SK-N-SH treated with all-trans-retinoic acid at 6 μM for 48 hours (cell line): ENCODE measurements at regions not wholly inside any gene's neighbourhood (a gene's known extent, or its start where the extent isn't known, plus 50 kb on each side); places are given as distances from the start of the nearest gene placed in this dataset.

ENCODE experiments used
- ATAC-seq: fragments of 200-7000 bp; cut with Tn5 transposase; 3 replicates; pipeline ENCODE4 v1.9.1; 2020; ENCODE audit warnings: mild to moderate bottlenecking, moderate library complexity
- ARNTL ChIP-seq: fragments of 450-650 bp; formaldehyde crosslinking; IDR thresholded peaks from 2 replicates; pipeline ENCODE4 v1.5.0; 2020; ENCODE audit warnings: low read depth, mild to moderate bottlenecking, moderate library complexity, borderline replicate concordance
- BACH2 ChIP-seq: fragments of 250-450 bp; sonication (Bioruptor Pico); IDR thresholded peaks from 2 replicates; pipeline ENCODE4 v1.9.0; 2021; ENCODE audit warnings: mild to moderate bottlenecking, borderline replicate concordance
- CREB5 ChIP-seq: fragments of 250-450 bp; sonication (Bioruptor Pico); IDR thresholded peaks from 2 replicates; pipeline ENCODE4 v1.5.1; 2020; ENCODE audit warnings: low read depth, mild to moderate bottlenecking, moderate library complexity
- CSDC2 ChIP-seq: fragments of 250-450 bp; sonication (Bioruptor Pico); IDR thresholded peaks from 2 replicates; pipeline ENCODE4 v1.5.0; 2020; ENCODE audit warnings: mild to moderate bottlenecking, moderate library complexity
- ESRRG ChIP-seq: fragments of 250-450 bp; sonication (Bioruptor Pico); IDR thresholded peaks from 2 replicates; pipeline ENCODE4 v1.6.1; 2021; ENCODE audit warnings: mild to moderate bottlenecking
- GLIS3 ChIP-seq: fragments of 250-450 bp; sonication (Bioruptor Pico); IDR thresholded peaks from 2 replicates; pipeline ENCODE4 v1.5.0; 2020; ENCODE audit warnings: mild to moderate bottlenecking, moderate library complexity
- ISL1 ChIP-seq: fragments of 250-450 bp; sonication (Bioruptor Pico); IDR thresholded peaks from 2 replicates; pipeline ENCODE4 v2.1.2; 2022; ENCODE audit warnings: mild to moderate bottlenecking, moderate library complexity
- OSR1 ChIP-seq: fragments of 250-450 bp; sonication (Bioruptor Pico); IDR thresholded peaks from 2 replicates; pipeline ENCODE4 v1.8.0; 2022; ENCODE audit warnings: moderate library complexity, mild to moderate bottlenecking, inconsistent platforms
- PATZ1 ChIP-seq: fragments of 250-450 bp; sonication (Bioruptor Pico); IDR thresholded peaks from 2 replicates; pipeline ENCODE4 v1.8.0; 2020; ENCODE audit warnings: mild to moderate bottlenecking, moderate library complexity, borderline replicate concordance
- POU6F1 ChIP-seq: fragments of 250-450 bp; sonication (Bioruptor Pico); IDR thresholded peaks from 2 replicates; pipeline ENCODE4 v1.8.0; 2021; ENCODE audit warnings: low read depth, mild to moderate bottlenecking, moderate library complexity, borderline replicate concordance
- PPARA ChIP-seq: fragments of 250-450 bp; sonication (Bioruptor Pico); IDR thresholded peaks from 2 replicates; pipeline ENCODE4 v1.5.0; 2020; ENCODE audit warnings: mild to moderate bottlenecking, borderline replicate concordance
- RARB ChIP-seq: fragments of 250-450 bp; sonication (Bioruptor Pico); IDR thresholded peaks from 2 replicates; pipeline ENCODE4 v1.8.0; 2021; ENCODE audit warnings: mild to moderate bottlenecking, moderate library complexity
- SNAI2 ChIP-seq: fragments of 250-450 bp; sonication (Bioruptor Pico); IDR thresholded peaks from 2 replicates; pipeline ENCODE4 v1.5.0; 2020; ENCODE audit warnings: mild to moderate bottlenecking, moderate library complexity
- TCF4 ChIP-seq: fragments of 250-450 bp; sonication (Bioruptor Pico); IDR thresholded peaks from 2 replicates; pipeline ENCODE4 v1.8.0; 2021; ENCODE audit warnings: mild to moderate bottlenecking, moderate library complexity, borderline replicate concordance
- TOX ChIP-seq: fragments of 250-450 bp; sonication (Bioruptor Pico); IDR thresholded peaks from 2 replicates; pipeline ENCODE4 v1.8.0; 2021; ENCODE audit warnings: mild to moderate bottlenecking, moderate library complexity, borderline replicate concordance
- TSHZ2 ChIP-seq: fragments of 250-450 bp; sonication (Bioruptor Pico); IDR thresholded peaks from 2 replicates; pipeline ENCODE4 v1.5.0; 2020; ENCODE audit warnings: mild to moderate bottlenecking, moderate library complexity
- ZC3H10 ChIP-seq: fragments of 250-450 bp; sonication (Bioruptor Pico); IDR thresholded peaks from 2 replicates; pipeline ENCODE4 v1.5.1; 2021; ENCODE audit warnings: mild to moderate bottlenecking, moderate library complexity
- ZFP3 ChIP-seq: fragments of 250-450 bp; sonication (Bioruptor Pico); IDR thresholded peaks from 2 replicates; pipeline ENCODE4 v1.5.0; 2020; ENCODE audit warnings: mild to moderate bottlenecking, moderate library complexity
- ZFP30 ChIP-seq: fragments of 450-650 bp; formaldehyde crosslinking; IDR thresholded peaks from 2 replicates; pipeline ENCODE4 v1.5.0; 2022; ENCODE audit warnings: mild to moderate bottlenecking, moderate library complexity
- ZNF8 ChIP-seq: fragments of 450-650 bp; formaldehyde crosslinking; IDR thresholded peaks from 2 replicates; pipeline ENCODE4 v1.5.0; 2020; ENCODE audit warnings: mild to moderate bottlenecking, moderate library complexity

GRCh38 chr1:19569786-19570185 lies 74.3 kb upstream of the NBL1 start (continued):
- no peak for TF ChIP-seq PATZ1 (CRISPR knock-in tag)

- TF ChIP-seq ZFP30 (CRISPR knock-in tag) (no peak), POU6F1 (CRISPR knock-in tag) (no peak), TOX (CRISPR knock-in tag) (no peak), ARNTL (CRISPR knock-in tag) (no peak), ESRRG (CRISPR knock-in tag) (no peak), ISL1 (no peak), ZNF8 (CRISPR knock-in tag) (no peak), BACH2 (CRISPR knock-in tag) (no peak), SNAI2 (CRISPR knock-in tag) (no peak), OSR1 (CRISPR knock-in tag) (no peak)
- no peak for ATAC-seq
These were observed 77.1 kb upstream of the NBL1 start for GRCh38 chr1:19567041-19567440.

- TF ChIP-seq OSR1 (CRISPR knock-in tag) = no peak
- TF ChIP-seq RARB (CRISPR knock-in tag) = no peak
- TF ChIP-seq ZNF8 (CRISPR knock-in tag) = no peak
- TF ChIP-seq BACH2 (CRISPR knock-in tag) = no peak
- TF ChIP-seq ESRRG (CRISPR knock-in tag) = no peak
- TF ChIP-seq ZC3H10 (CRISPR knock-in tag) = no peak
- no peak for TF ChIP-seq TSHZ2 (CRISPR knock-in tag)
- TF ChIP-seq ZFP30 (CRISPR knock-in tag) = no peak
- TF ChIP-seq GLIS3 = no peak
- TF ChIP-seq CSDC2 (CRISPR knock-in tag) = no peak
- no peak for ATAC-seq
These were observed 79.0 kb upstream of the CAPZB start for GRCh38 chr1:19564366-19564765.

GRCh38 chr1:19563324-19564097 lies 78.2 kb upstream of the CAPZB start:
- TF ChIP-seq ESRRG (CRISPR knock-in tag) = no peak
- no peak for ATAC-seq

- ATAC-seq = no peak
- no peak for TF ChIP-seq TCF4 (CRISPR knock-in tag)
- TF ChIP-seq ISL1 = no peak
- no peak for TF ChIP-seq ARNTL (CRISPR knock-in tag)
- TF ChIP-seq ZC3H10 (CRISPR knock-in tag) = no peak
- TF ChIP-seq BACH2 (CRISPR knock-in tag) = no peak
- TF ChIP-seq PPARA (CRISPR knock-in tag) = no peak
- TF ChIP-seq SNAI2 (CRISPR knock-in tag) = no peak
- TF ChIP-seq TSHZ2 (CRISPR knock-in tag) = no peak
- no peak for TF ChIP-seq ZFP3
- TF ChIP-seq POU6F1 (CRISPR knock-in tag) = no peak
- TF ChIP-seq CREB5 = no peak
These were observed 77.5 kb upstream of the CAPZB start for GRCh38 chr1:19562847-19563246.
